Nucleus accumbens (tissue), 56 donors: ENCODE measurements at regions not wholly inside any gene's neighbourhood (a gene's known extent, or its start where the extent isn't known, plus 50 kb on each side); places are given as distances from the start of the nearest gene placed in this dataset.

Experiments used
- DNase-seq, 56 donors: peaks; one replicate each; lab custom pipeline; 2025; lab: John Stamatoyannopoulos, UW

GRCh38 chr16:86765389-86766026, 187.2 kb downstream of the FOXL1 start:
- no peak for DNase-seq

GRCh38 chr16:86766700-86767099, 188.4 kb downstream of the FOXL1 start:
- DNase-seq = no peak

GRCh38 chr16:86768228-86768791, 190.0 kb downstream of the FOXL1 start:
- no peak for DNase-seq

GRCh38 chr16:86768999-86769398, 190.7 kb downstream of the FOXL1 start:
- peak in 1 of 56 donors; percentile 2 for DNase-seq

GRCh38 chr16:86771506-86772460, 193.4 kb downstream of the FOXL1 start:
- no peak for DNase-seq

- DNase-seq = no peak
Observed at GRCh38 chr16:86772671-86773353, 194.5 kb downstream of the FOXL1 start.

- DNase-seq = no peak
Observed at GRCh38 chr16:86773354-86773715, 195.0 kb downstream of the FOXL1 start.

GRCh38 chr16:86774931-86775330, 196.6 kb downstream of the FOXL1 start:
- DNase-seq = no peak

- DNase-seq = no peak
Observed at GRCh38 chr16:86775511-86775921, 197.2 kb downstream of the FOXL1 start.

- no peak for DNase-seq
Observed at GRCh38 chr16:86777381-86777946, 199.1 kb downstream of the FOXL1 start.

GRCh38 chr16:86778108-86778745, 199.9 kb downstream of the FOXL1 start:
- no peak for DNase-seq

GRCh38 chr16:86778978-86779377, 200.6 kb downstream of the FOXL1 start:
- no peak for DNase-seq

GRCh38 chr16:86781046-86781445, 202.7 kb downstream of the FOXL1 start:
- DNase-seq = no peak

- peak in 4 of 56 donors; percentile 4 to 39 (median 28) for DNase-seq
Observed at GRCh38 chr16:86783636-86784626, 205.6 kb downstream of the FOXL1 start.

GRCh38 chr16:86786338-86786737, 208.0 kb downstream of the FOXL1 start:
- DNase-seq = no peak

- no peak for DNase-seq
Observed at GRCh38 chr16:86786994-86787393, 208.6 kb downstream of the FOXL1 start.

GRCh38 chr16:86787538-86787937, 209.2 kb downstream of the FOXL1 start:
- no peak for DNase-seq

GRCh38 chr16:86789621-86790051, 211.3 kb downstream of the FOXL1 start:
- no peak for DNase-seq
